CD4-positive, alpha-beta memory T cell (primary cell): ENCODE measurements at regions not wholly inside any gene's neighbourhood (a gene's known extent, or its start where the extent isn't known, plus 50 kb on each side); places are given as distances from the start of the nearest gene placed in this dataset.

Source experiments
- CTCF ChIA-PET: fragments of 350-600 bp; sonication (Branson Sonifier 250); formaldehyde crosslinking; loops from one replicate; lab custom pipeline; 2021; ENCODE audit warnings: inconsistent platforms; ENCODE audit not compliant: partially characterized antibody; lab: Charles Lee
- POLR2A ChIA-PET: fragments of 350-600 bp; sonication (Branson Sonifier 250); formaldehyde crosslinking; loops from one replicate; lab custom pipeline; 2021; ENCODE audit not compliant: partially characterized antibody; lab: Charles Lee
- DNase-seq, 5 donors: peaks; one replicate each; pipeline versions ENCODE4 v3.0.0 to v3.0.0-alpha.2; 2020 to 2022; ENCODE audit warnings: mixed read lengths in 1 of 5
- H3K27ac ChIP-seq: one replicate; pipeline ENCODE4 v1.7.0; 2013; ENCODE audit warnings: low read depth, low read length
- H3K27me3 ChIP-seq: 2 replicates; pipeline ENCODE4 v1.7.0; 2013; ENCODE audit warnings: mild to moderate bottlenecking, low read length, moderate library complexity; ENCODE audit not compliant: insufficient read depth
- H3K36me3 ChIP-seq: 2 replicates; pipeline ENCODE4 v1.7.0; 2013; ENCODE audit warnings: mild to moderate bottlenecking, low read length, moderate library complexity; ENCODE audit not compliant: insufficient read depth
- H3K4me1 ChIP-seq: 2 replicates; pipeline ENCODE4 v1.7.0; 2013; ENCODE audit warnings: mild to moderate bottlenecking, low read length, moderate library complexity; ENCODE audit not compliant: insufficient read depth
- H3K4me3 ChIP-seq, 2 donors: one replicate each; pipeline ENCODE4 v1.7.0; 2013; ENCODE audit warnings: low read length in 2 of 2, mild to moderate bottlenecking in 1 of 2
- H3K9me3 ChIP-seq, 2 donors: one replicate each; pipeline ENCODE4 v1.7.0; 2013; ENCODE audit warnings: low read length in 2 of 2, control low read depth in 1 of 2; ENCODE audit not compliant: control insufficient read depth in 1 of 2
- H3K27ac Mint-ChIP-seq, 7 donors: one replicate each; pipeline ENCODE4 v1.8.0; 2020 to 2021; ENCODE audit warnings: mixed read lengths in 7 of 7, mild to moderate bottlenecking in 6 of 7, inconsistent platforms in 3 of 7, moderate library complexity in 3 of 7
- H3K27me3 Mint-ChIP-seq, 2 donors: one replicate each; pipeline ENCODE4 v1.8.0; 2020 to 2021; ENCODE audit warnings: mixed read lengths in 2 of 2
- H3K36me3 Mint-ChIP-seq, 2 donors: one replicate each; pipeline ENCODE4 v1.8.0; 2020 to 2021; ENCODE audit warnings: mixed read lengths in 2 of 2, inconsistent platforms in 1 of 2, mild to moderate bottlenecking in 1 of 2
- H3K4me1 Mint-ChIP-seq, 4 donors: one replicate each; pipeline ENCODE4 v1.8.0; 2020 to 2021; ENCODE audit warnings: mixed read lengths in 4 of 4, mild to moderate bottlenecking in 1 of 4
- H3K4me3 Mint-ChIP-seq, 8 donors: one replicate each; pipeline ENCODE4 v1.8.0; 2020 to 2021; ENCODE audit warnings: mixed read lengths in 8 of 8, mild to moderate bottlenecking in 7 of 8, moderate library complexity in 6 of 8, inconsistent platforms in 3 of 8
- H3K9me3 Mint-ChIP-seq, 8 donors: one replicate each; pipeline ENCODE4 v1.8.0; 2020 to 2021; ENCODE audit warnings: mixed read lengths in 8 of 8, mild to moderate bottlenecking in 5 of 8, inconsistent platforms in 3 of 8, moderate library complexity in 1 of 8
- intact Hi-C: fragments of 100-400 bp; cut with micrococcal nuclease; formaldehyde crosslinking; loops from one replicate; pipeline ENCODE4 v1.15.1; 2023

DNA sequence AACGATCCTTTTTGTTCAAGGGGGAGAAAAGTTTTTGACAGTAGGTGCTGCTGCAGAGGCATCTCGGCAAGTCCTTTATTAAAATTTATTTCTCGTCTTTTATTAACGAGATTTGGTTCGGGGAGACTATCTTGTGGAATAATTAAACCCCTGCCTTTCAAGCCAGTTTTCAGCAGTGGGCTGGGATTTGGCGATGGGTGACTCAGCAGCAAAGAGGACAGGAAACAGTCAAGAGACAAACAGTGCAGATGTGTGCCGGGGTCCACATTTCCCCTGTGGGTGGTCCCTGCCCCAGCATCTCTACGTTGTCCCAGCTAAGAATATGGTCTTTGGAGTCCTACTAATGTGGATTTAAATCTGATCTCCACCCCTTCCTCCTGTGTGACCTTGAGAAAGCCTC lies 282.8 kb downstream of the CDH26 start:
- no peaks in the 10 kb centered on the region for H3K4me1 ChIP-seq
- no peaks in the 10 kb centered on the region for H3K9me3 ChIP-seq
- no peak overlapping the region for H3K27ac ChIP-seq
- intact Hi-C loops: no loop called here
- H3K27ac Mint-ChIP-seq: no peak overlapping the region
- ChIA-PET CTCF (no interaction called here), POLR2A (no interaction called here)
- no peak overlapping the region for H3K4me3 ChIP-seq
- no peaks in the 10 kb centered on the region for H3K36me3 Mint-ChIP-seq
- no peaks in the 10 kb centered on the region for H3K27me3 ChIP-seq
- H3K4me1 Mint-ChIP-seq: no peaks in the 10 kb centered on the region
- H3K27me3 Mint-ChIP-seq: peaks cover 0 to 2% of the 10 kb centered on the region in 2 donors
- no peaks in the 10 kb centered on the region for H3K36me3 ChIP-seq
- no peak for DNase-seq
- H3K9me3 Mint-ChIP-seq: no peaks in the 10 kb centered on the region
- H3K4me3 Mint-ChIP-seq: no peak overlapping the region

DNA sequence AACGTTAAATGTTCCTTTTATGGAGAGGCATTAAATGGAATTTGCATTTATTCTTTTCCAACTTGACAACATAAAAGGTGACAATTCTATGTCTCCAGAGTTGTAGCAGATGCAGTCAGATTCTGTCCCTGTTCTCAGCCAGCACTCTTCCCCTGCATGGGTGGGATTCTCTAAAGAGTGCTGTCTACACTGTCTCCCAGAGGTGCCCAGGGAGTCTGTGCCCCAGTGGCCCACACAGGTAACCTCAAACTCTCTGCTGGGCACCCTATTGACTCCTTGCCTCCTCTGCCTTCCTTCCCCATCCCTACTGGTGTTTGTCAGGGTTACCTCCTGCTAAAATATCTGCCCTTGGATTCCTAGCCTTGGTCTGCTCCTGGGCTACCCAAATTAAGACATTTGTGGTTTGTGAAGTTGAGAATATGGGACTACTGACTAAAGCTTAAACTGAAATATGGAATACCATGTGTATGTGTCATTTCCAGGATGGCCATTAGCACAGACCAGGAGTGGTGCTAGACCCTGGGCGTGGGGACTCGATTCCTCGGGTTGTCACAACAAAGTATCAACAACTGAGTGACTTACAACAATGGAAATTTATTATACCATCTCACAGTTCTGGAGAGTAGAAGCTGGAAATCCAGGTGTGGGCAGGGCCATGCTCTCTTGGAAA lies 284.7 kb downstream of the CDH26 start:
- Histone ChIP-seq H3K36me3 (no peaks in the 10 kb centered on the region), H3K4me1 (no peaks in the 10 kb centered on the region), H3K27me3 (no peaks in the 10 kb centered on the region), H3K4me3 (no peak overlapping the region), H3K9me3 (no peaks in the 10 kb centered on the region), H3K27ac (no peak overlapping the region)
- DNase-seq: no peak
- POLR2A ChIA-PET: no interaction called here
- Mint-ChIP-seq H3K9me3 (no peaks in the 10 kb centered on the region), H3K4me1 (no peaks in the 10 kb centered on the region), H3K27ac (no peak overlapping the region), H3K27me3 (peaks cover 0 to 2% of the 10 kb centered on the region in 2 donors), H3K4me3 (no peak overlapping the region), H3K36me3 (no peaks in the 10 kb centered on the region)
- intact Hi-C loops: no loop called here
- CTCF ChIA-PET: interaction anchor here (1.4 kb wide), 1 partner anchor 20 kb away, joined by 7 read pairs; no protein-coding TSS in a partner anchor

DNA sequence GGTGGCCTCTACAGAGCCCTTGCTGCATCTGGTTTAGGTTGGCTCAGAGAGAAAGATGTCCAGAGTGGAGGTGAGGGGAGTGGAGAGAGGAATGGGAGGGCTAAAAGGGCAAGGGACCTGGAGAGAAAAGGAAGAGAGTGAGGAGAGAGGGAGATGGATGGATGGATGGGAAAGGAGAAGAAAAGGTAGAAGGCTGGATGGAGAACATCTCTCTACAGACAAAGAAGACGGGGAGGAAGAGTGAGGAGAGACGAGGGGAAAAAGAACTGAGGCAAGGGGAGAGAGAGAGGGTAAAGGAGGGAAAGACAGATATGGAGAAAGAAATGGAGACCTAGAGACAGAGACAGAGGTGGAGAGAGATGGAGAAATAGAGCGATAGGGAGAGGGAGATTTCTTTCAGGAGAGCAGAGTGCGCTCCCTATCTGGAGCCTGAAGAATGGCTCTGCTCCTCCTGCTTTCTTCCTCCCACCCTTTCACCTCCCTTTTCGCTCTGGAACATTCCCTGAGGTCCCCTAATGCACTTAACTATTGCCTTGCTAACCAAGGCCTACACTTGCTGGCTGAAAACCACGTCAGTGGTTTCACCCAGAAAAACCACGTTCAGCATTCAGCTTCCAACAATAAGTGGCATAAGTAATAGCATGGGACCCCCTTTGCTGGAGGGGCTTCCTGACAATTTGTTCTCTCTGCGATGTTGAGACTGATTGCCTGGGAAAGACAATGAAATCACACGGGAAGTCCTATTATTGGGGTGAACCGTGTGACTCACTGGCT lies 286.3 kb downstream of the CDH26 start:
- Mint-ChIP-seq H3K27ac (no peak overlapping the region), H3K4me1 (no peaks in the 10 kb centered on the region), H3K4me3 (no peak overlapping the region), H3K36me3 (no peaks in the 10 kb centered on the region), H3K27me3 (no peaks in the 10 kb centered on the region), H3K9me3 (no peaks in the 10 kb centered on the region)
- intact Hi-C loops: no loop called here
- H3K4me3 ChIP-seq: no peak overlapping the region
- no peak for DNase-seq
- ChIA-PET CTCF (interaction anchor here (1.4 kb wide), 1 partner anchor 18 kb away, joined by 7 read pairs; no protein-coding TSS in a partner anchor), POLR2A (no interaction called here)
- no peaks in the 10 kb centered on the region for H3K4me1 ChIP-seq
- H3K9me3 ChIP-seq: no peaks in the 10 kb centered on the region
- no peaks in the 10 kb centered on the region for H3K27me3 ChIP-seq
- H3K27ac ChIP-seq: no peak overlapping the region
- no peaks in the 10 kb centered on the region for H3K36me3 ChIP-seq

- Mint-ChIP-seq H3K9me3 (no peaks in the 10 kb centered on the region), H3K36me3 (no peaks in the 10 kb centered on the region), H3K27me3 (peaks cover 0 to 3% of the 10 kb centered on the region in 2 donors), H3K4me3 (no peak overlapping the region), H3K27ac (no peak overlapping the region), H3K4me1 (no peaks in the 10 kb centered on the region)
- Histone ChIP-seq H3K27ac (no peak overlapping the region), H3K27me3 (no peaks in the 10 kb centered on the region), H3K9me3 (no peaks in the 10 kb centered on the region), H3K4me1 (no peaks in the 10 kb centered on the region), H3K36me3 (no peaks in the 10 kb centered on the region), H3K4me3 (no peak overlapping the region)
- ChIA-PET CTCF (no interaction called here), POLR2A (no interaction called here)
- intact Hi-C loops: no loop called here
- no peak for DNase-seq
These were observed 288.5 kb downstream of the CDH26 start for GRCh38 chr20:60246751-60247150.

DNA sequence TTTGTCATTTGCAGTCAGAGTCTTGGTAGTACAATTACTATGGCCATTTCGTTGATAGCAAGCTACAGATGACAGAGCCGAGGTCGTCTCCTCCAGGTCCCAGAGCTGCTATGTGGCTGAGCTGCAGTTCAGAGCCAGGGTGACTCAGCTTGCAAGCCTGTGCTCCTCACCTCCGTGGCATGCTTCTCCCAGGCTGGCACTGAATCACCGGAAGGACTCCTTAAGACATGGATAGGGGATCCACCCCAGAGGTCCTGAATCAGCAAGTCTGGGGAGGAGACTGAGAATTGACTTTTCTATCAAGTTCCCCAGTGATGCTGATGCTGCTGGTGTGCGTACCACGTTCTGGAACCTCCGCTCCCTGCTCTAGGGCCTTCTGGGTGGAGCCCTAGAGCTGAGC lies 291.2 kb downstream of the CDH26 start:
- POLR2A ChIA-PET: no interaction called here
- CTCF ChIA-PET: interaction anchor here (1.4 to 1.6 kb wide), 3 partner anchors 10 to 39 kb away, joined by 4 to 6 read pairs (median 5); no protein-coding TSS in a partner anchor
- Histone ChIP-seq H3K27ac (no peak overlapping the region), H3K4me1 (no peaks in the 10 kb centered on the region), H3K27me3 (no peaks in the 10 kb centered on the region), H3K4me3 (no peak overlapping the region), H3K9me3 (no peaks in the 10 kb centered on the region), H3K36me3 (no peaks in the 10 kb centered on the region)
- Mint-ChIP-seq H3K9me3 (no peaks in the 10 kb centered on the region), H3K4me3 (no peak overlapping the region), H3K27me3 (peaks cover 0 to 3% of the 10 kb centered on the region in 2 donors), H3K27ac (no peak overlapping the region), H3K4me1 (no peaks in the 10 kb centered on the region), H3K36me3 (no peaks in the 10 kb centered on the region)
- intact Hi-C loops: no loop called here
- DNase-seq: no peak

DNA sequence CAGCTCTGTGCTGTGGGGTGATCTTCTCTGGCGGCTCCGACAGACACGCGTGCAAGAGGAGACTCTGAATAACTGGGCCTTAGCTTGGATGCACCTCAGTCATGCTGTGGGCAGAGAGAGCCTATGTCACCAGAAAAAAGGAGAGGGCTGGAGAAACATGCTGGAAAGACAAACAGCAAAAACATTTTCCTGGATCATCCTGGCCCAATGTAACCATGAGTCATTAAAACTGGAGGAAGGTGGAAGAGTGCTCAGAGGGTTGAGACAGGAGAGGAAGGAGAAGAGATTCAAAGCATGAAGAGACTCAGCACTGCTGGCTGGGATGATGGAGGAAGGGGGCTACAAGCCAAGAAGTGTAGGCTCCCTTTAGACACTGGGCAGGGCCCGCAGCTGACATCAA lies 292.0 kb downstream of the CDH26 start:
- Histone ChIP-seq H3K9me3 (no peaks in the 10 kb centered on the region), H3K4me3 (no peak overlapping the region), H3K36me3 (no peaks in the 10 kb centered on the region), H3K27ac (no peak overlapping the region), H3K27me3 (no peaks in the 10 kb centered on the region), H3K4me1 (no peaks in the 10 kb centered on the region)
- CTCF ChIA-PET: interaction anchor here (0.6 to 1.6 kb wide), 4 partner anchors 10 to 40 kb away, joined by 3 to 6 read pairs (median 4); no protein-coding TSS in a partner anchor
- Mint-ChIP-seq H3K4me3 (no peak overlapping the region), H3K27me3 (peaks cover 0 to 3% of the 10 kb centered on the region in 2 donors), H3K27ac (no peak overlapping the region), H3K9me3 (no peaks in the 10 kb centered on the region), H3K36me3 (no peaks in the 10 kb centered on the region), H3K4me1 (no peaks in the 10 kb centered on the region)
- intact Hi-C loops: no loop called here
- POLR2A ChIA-PET: no interaction called here
- DNase-seq: no peak

DNA sequence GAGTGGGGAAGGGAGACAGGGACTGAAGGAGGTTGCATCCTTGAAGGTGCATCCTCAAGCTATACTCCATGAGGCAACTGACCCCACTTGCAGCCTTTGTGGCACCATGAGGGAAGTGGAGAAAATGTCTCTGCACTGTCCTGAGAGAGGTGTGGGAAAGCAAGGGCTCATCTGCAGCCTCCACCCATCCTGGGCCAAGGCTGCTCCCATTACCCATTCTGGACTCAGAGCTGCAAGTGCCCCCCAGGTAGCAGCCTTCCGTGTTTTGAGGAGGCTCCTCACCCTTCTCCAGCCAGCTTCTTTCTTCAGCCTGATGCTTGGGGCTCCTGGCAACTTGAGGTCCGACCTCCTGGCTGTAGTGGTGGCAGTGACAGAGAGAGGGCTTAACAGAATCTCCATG lies 294.6 kb downstream of the CDH26 start:
- POLR2A ChIA-PET: no interaction called here
- peaks cover 0 to 3% of the 10 kb centered on the region in 2 donors for H3K27me3 Mint-ChIP-seq

More for the DNA sequence above, 294.6 kb downstream of the CDH26 start:
- no peaks in the 10 kb centered on the region for H3K9me3 Mint-ChIP-seq
- no peaks in the 10 kb centered on the region for H3K4me1 Mint-ChIP-seq
- H3K4me3 Mint-ChIP-seq: no peak overlapping the region
- DNase-seq: no peak
- H3K36me3 Mint-ChIP-seq: no peaks in the 10 kb centered on the region
- no peaks in the 10 kb centered on the region for H3K9me3 ChIP-seq
- intact Hi-C loops: no loop called here
- no peaks in the 10 kb centered on the region for H3K27me3 ChIP-seq
- CTCF ChIA-PET: interaction anchor here (2.1 kb wide), 1 partner anchor 10 kb away, joined by 14 read pairs; no protein-coding TSS in a partner anchor
- no peak overlapping the region for H3K4me3 ChIP-seq
- no peaks in the 10 kb centered on the region for H3K36me3 ChIP-seq
- H3K27ac Mint-ChIP-seq: no peak overlapping the region
- no peak overlapping the region for H3K27ac ChIP-seq
- no peaks in the 10 kb centered on the region for H3K4me1 ChIP-seq
